Kidney (tissue), 13 donors: ENCODE measurements at regions not wholly inside any gene's neighbourhood (a gene's known extent, or its start where the extent isn't known, plus 50 kb on each side); places are given as distances from the start of the nearest gene placed in this dataset.

Experiments
- DNase-seq, 5 donors: peaks; one replicate each; pipeline ENCODE4 v3.0.0-alpha.2; 2013 to 2020
- FAIRE-seq: peaks from 2 replicates; lab custom pipeline; 2012; peaks lifted over from hg19 to GRCh38; lab: Jason Lieb, UNC
- H3K27ac ChIP-seq, 2 donors: one replicate each; pipeline ENCODE4 v1.7.0; 2013; ENCODE audit warnings: low read depth in 2 of 2, low read length in 2 of 2, inconsistent platforms in 1 of 2
- H3K27me3 ChIP-seq: one replicate; pipeline ENCODE4 v1.7.1; 2013; ENCODE audit warnings: low read length, inconsistent platforms; ENCODE audit not compliant: control insufficient read depth, insufficient read depth
- H3K36me3 ChIP-seq, 3 donors: one replicate each; pipeline versions ENCODE4 v1.7.0 to v1.7.1; 2013; ENCODE audit warnings: low read length in 3 of 3, control low read depth in 1 of 3, inconsistent platforms in 1 of 3; ENCODE audit not compliant: insufficient read depth in 3 of 3, control insufficient read depth in 2 of 3
- H3K4me1 ChIP-seq, 3 donors: one replicate each; pipeline versions ENCODE4 v1.7.0 to v1.7.1; 2013; ENCODE audit warnings: low read length in 3 of 3, inconsistent platforms in 1 of 3, low read depth in 1 of 3; ENCODE audit not compliant: control insufficient read depth in 2 of 3, insufficient read depth in 2 of 3
- H3K4me3 ChIP-seq, 3 donors: one replicate each; pipeline versions ENCODE4 v1.7.0 to v1.8.1; 2013; ENCODE audit warnings: low read length in 3 of 3, control low read depth in 1 of 3, inconsistent platforms in 1 of 3
- H3K9ac ChIP-seq, 3 donors: one replicate each; pipeline versions ENCODE4 v1.7.0 to v1.7.1; 2013; ENCODE audit warnings: low read length in 3 of 3, control low read depth in 1 of 3, inconsistent platforms in 1 of 3
- H3K9me3 ChIP-seq, 3 donors: one replicate each; pipeline versions ENCODE4 v1.7.0 to v1.7.1; 2013; ENCODE audit warnings: low read length in 3 of 3, control low read depth in 1 of 3, inconsistent platforms in 1 of 3; ENCODE audit not compliant: control insufficient read depth in 2 of 3, insufficient read depth in 1 of 3
- intact Hi-C: fragments of 100-400 bp; cut with DNase I; formaldehyde crosslinking; loops from one replicate; pipeline ENCODE4 v1.11.1; 2022
- TF ChIP-seq, protein P1 (sequence below): IDR thresholded peaks from 3 replicates; pipeline ENCODE4 v1.5.1; 2012; ENCODE audit warnings: mild to moderate bottlenecking, moderate library complexity, borderline replicate concordance; ENCODE audit not compliant: insufficient read depth; ENCODE audit errors: extremely low read depth
- donor health status: control.
- donor health status: control.
- donor health status: control.
- donor health status: control.
- donor health status: control.
- donor health status: DM: yes; HTN: yes; CAD: no.
- donor health status: Normal renal cell carcinoma (clear cell type).

DNA sequence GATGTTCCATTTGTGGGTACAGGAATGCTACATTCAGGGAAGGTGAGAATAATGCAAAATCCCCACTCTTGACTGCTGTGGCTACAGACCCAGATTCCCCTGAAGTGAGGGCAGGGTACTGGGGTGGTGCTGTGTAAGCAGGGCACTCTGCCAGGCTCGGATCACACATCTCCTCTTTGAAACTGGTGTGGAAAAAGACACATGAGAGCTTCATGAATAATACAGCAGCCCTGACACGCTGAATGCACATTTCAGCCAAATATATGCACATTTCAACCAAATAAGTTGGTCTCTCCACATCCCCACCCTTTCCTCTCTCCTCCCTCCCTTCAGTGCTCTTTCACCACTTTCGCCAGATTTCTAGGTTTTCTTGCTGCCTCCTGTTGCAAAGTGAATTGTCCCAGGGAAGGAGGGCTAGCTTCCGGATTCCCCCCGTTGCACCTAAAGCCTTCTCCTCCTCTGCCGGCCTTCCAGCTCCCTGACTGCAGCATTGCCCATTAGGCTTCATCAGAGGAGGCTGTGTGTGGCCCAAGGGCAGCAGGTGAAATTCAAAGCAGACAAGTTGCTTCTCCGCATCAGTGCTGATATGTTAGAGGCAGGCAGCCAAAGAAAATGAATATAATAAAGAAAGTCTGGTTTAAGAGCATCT, 118.2 kb upstream of the TMCC3 start:
- no peak overlapping the region for H3K9ac ChIP-seq
- H3K27ac ChIP-seq: no peak overlapping the region
- no peaks in the 10 kb centered on the region for H3K36me3 ChIP-seq
- DNase-seq: peak in 3 of 5 donors; percentile 27 to 55 (median 51)
- H3K9me3 ChIP-seq: no peaks in the 10 kb centered on the region
- no peaks in the 10 kb centered on the region for H3K27me3 ChIP-seq
- no peak for FAIRE-seq
- intact Hi-C loops: loop anchor here (10.0 kb wide), 1 partner anchor 224 kb away; no protein-coding TSS in a partner anchor
- H3K4me3 ChIP-seq: no peak overlapping the region
- H3K4me1 ChIP-seq: peaks cover 7 to 21% (median 9%) of the 10 kb centered on the region in 3 donors
- TF ChIP-seq, protein P1, sequence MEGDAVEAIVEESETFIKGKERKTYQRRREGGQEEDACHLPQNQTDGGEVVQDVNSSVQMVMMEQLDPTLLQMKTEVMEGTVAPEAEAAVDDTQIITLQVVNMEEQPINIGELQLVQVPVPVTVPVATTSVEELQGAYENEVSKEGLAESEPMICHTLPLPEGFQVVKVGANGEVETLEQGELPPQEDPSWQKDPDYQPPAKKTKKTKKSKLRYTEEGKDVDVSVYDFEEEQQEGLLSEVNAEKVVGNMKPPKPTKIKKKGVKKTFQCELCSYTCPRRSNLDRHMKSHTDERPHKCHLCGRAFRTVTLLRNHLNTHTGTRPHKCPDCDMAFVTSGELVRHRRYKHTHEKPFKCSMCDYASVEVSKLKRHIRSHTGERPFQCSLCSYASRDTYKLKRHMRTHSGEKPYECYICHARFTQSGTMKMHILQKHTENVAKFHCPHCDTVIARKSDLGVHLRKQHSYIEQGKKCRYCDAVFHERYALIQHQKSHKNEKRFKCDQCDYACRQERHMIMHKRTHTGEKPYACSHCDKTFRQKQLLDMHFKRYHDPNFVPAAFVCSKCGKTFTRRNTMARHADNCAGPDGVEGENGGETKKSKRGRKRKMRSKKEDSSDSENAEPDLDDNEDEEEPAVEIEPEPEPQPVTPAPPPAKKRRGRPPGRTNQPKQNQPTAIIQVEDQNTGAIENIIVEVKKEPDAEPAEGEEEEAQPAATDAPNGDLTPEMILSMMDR: no peak

GRCh38 chr12:94767956-94768355, 117.6 kb upstream of the TMCC3 start:
- Histone ChIP-seq H3K27me3 (no peaks in the 10 kb centered on the region), H3K9ac (no peak overlapping the region), H3K36me3 (no peaks in the 10 kb centered on the region), H3K27ac (no peak overlapping the region), H3K4me3 (no peak overlapping the region), H3K4me1 (peaks cover 9 to 21% (median 10%) of the 10 kb centered on the region in 3 donors), H3K9me3 (no peaks in the 10 kb centered on the region)
- TF ChIP-seq, protein P1: no peak
- intact Hi-C loops: loop anchor here (10.0 kb wide), 1 partner anchor 223 kb away; no protein-coding TSS in a partner anchor
- FAIRE-seq (no peak), DNase-seq (peak in 1 of 5 donors; percentile 35)

GRCh38 chr12:94766397-94766796, 116.0 kb upstream of the TMCC3 start:
- Histone ChIP-seq H3K4me1 (peaks cover 9 to 21% (median 10%) of the 10 kb centered on the region in 3 donors), H3K4me3 (no peak overlapping the region), H3K9ac (no peak overlapping the region), H3K27ac (no peak overlapping the region), H3K36me3 (no peaks in the 10 kb centered on the region), H3K9me3 (no peaks in the 10 kb centered on the region), H3K27me3 (no peaks in the 10 kb centered on the region)
- DNase-seq (no peak), FAIRE-seq (no peak)
- intact Hi-C loops: loop anchor here (10.0 kb wide), 1 partner anchor 222 kb away; no protein-coding TSS in a partner anchor
- TF ChIP-seq, protein P1: no peak
